HEK293T (cell line): ENCODE measurements at regions not wholly inside any gene's neighbourhood (a gene's known extent, or its start where the extent isn't known, plus 50 kb on each side); places are given as distances from the start of the nearest gene placed in this dataset.

ENCODE experiments used
- CTCF ChIA-PET: fragments of 350-600 bp; formaldehyde crosslinking; extraction: SDS; loops from one replicate; lab custom pipeline; 2021; ENCODE audit warnings: antibody characterized with exemption, inconsistent platforms; lab: Yijun Ruan, JAX
- POLR2A ChIA-PET: fragments of 350-600 bp; formaldehyde crosslinking; extraction: SDS; loops from one replicate; lab custom pipeline; 2020; ENCODE audit warnings: antibody characterized with exemption, inconsistent platforms; lab: Yijun Ruan, JAX
- DNase-seq: peaks from one replicate; pipeline ENCODE4 v3.0.0; 2012; ENCODE audit warnings: mixed read lengths; ENCODE audit errors: extremely low spot score
- ARNT ChIP-seq: fragments of 450-650 bp; IDR thresholded peaks from 2 replicates; pipeline ENCODE4 v1.6.1; 2017; ENCODE audit warnings: mild to moderate bottlenecking
- BHLHE40 ChIP-seq: fragments of 450-650 bp; IDR thresholded peaks from 2 replicates; pipeline ENCODE4 v1.6.1; 2016; ENCODE audit warnings: mild to moderate bottlenecking, moderate library complexity, borderline replicate concordance
- CTBP1 ChIP-seq: fragments of 450-650 bp; IDR thresholded peaks from 2 replicates; pipeline ENCODE4 v1.6.1; 2016; ENCODE audit warnings: borderline replicate concordance
- ELF4 ChIP-seq: fragments of 450-650 bp; IDR thresholded peaks from 2 replicates; pipeline ENCODE4 v1.6.1; 2017; ENCODE audit warnings: antibody characterized with exemption
- FOXA1 ChIP-seq: fragments of 450-650 bp; IDR thresholded peaks from 2 replicates; pipeline ENCODE4 v1.6.1; 2016; ENCODE audit warnings: mild to moderate bottlenecking
- FOXK2 ChIP-seq: fragments of 450-650 bp; IDR thresholded peaks from 2 replicates; pipeline ENCODE4 v1.6.1; 2016; ENCODE audit warnings: mild to moderate bottlenecking
- FOXM1 ChIP-seq: fragments of 450-650 bp; IDR thresholded peaks from 2 replicates; pipeline ENCODE4 v1.6.1; 2017; ENCODE audit warnings: mild to moderate bottlenecking, borderline replicate concordance
- HDGF ChIP-seq: fragments of 450-650 bp; IDR thresholded peaks from 2 replicates; pipeline ENCODE4 v1.6.1; 2017; ENCODE audit warnings: antibody characterized with exemption, borderline replicate concordance
- L3MBTL2 ChIP-seq: fragments of 450-650 bp; conservative IDR thresholded peaks from 2 replicates; pipeline ENCODE4 v1.6.1; 2016; ENCODE audit warnings: mild to moderate bottlenecking
- LEF1 ChIP-seq: fragments of 450-650 bp; IDR thresholded peaks from 2 replicates; pipeline ENCODE4 v1.6.1; 2017; ENCODE audit warnings: mild to moderate bottlenecking, borderline replicate concordance
- NFRKB ChIP-seq: fragments of 450-650 bp; IDR thresholded peaks from 2 replicates; pipeline ENCODE4 v1.6.1; 2016; ENCODE audit warnings: mild to moderate bottlenecking, moderate library complexity
- PKNOX1 ChIP-seq: fragments of 450-650 bp; IDR thresholded peaks from 2 replicates; pipeline ENCODE4 v1.6.1; 2016
- SP1 ChIP-seq: fragments of 450-650 bp; IDR thresholded peaks from 2 replicates; pipeline ENCODE4 v1.6.1; 2017
- SUZ12 ChIP-seq: fragments of 450-650 bp; IDR thresholded peaks from 2 replicates; pipeline ENCODE4 v1.6.1; 2016; ENCODE audit warnings: mild to moderate bottlenecking
- TARDBP ChIP-seq: fragments of 450-650 bp; IDR thresholded peaks from 2 replicates; pipeline ENCODE4 v1.6.1; 2016
- ZNF384 ChIP-seq: fragments of 450-650 bp; IDR thresholded peaks from 2 replicates; pipeline ENCODE4 v1.6.1; 2016

GRCh38 chr21:23522751-23523150 lies 2084.5 kb downstream of the MRPL39 start:
- ChIA-PET CTCF (no interaction called here), POLR2A (no interaction called here)
- TF ChIP-seq ZNF384, result no peak
- TF ChIP-seq FOXK2, result no peak
- TF ChIP-seq PKNOX1, result no peak
- no peak for TF ChIP-seq ELF4
- TF ChIP-seq BHLHE40, result no peak
- no peak for TF ChIP-seq NFRKB
- TF ChIP-seq ARNT, result no peak
- TF ChIP-seq HDGF, result no peak
- TF ChIP-seq FOXM1, result no peak
- DNase-seq, result no peak

GRCh38 chr21:23507501-23507900 lies 2099.8 kb downstream of the MRPL39 start:
- CTCF ChIA-PET, result no interaction called here
- no peak for DNase-seq
- POLR2A ChIA-PET, result no interaction called here
- TF ChIP-seq CTBP1, result no peak
- no peak for TF ChIP-seq L3MBTL2
- TF ChIP-seq TARDBP, result no peak
- no peak for TF ChIP-seq ARNT
- TF ChIP-seq LEF1, result no peak
- no peak for TF ChIP-seq ZNF384
- no peak for TF ChIP-seq SP1
- TF ChIP-seq HDGF, result no peak
- no peak for TF ChIP-seq NFRKB

- TF ChIP-seq FOXM1, result no peak
- no peak for TF ChIP-seq ARNT
- no peak for TF ChIP-seq FOXA1
- TF ChIP-seq L3MBTL2, result no peak
- no peak for TF ChIP-seq NFRKB
- no peak for TF ChIP-seq SUZ12
- no peak for TF ChIP-seq PKNOX1
- no peak for TF ChIP-seq ZNF384
- no peak for TF ChIP-seq HDGF
- no peak for TF ChIP-seq ELF4
- no peak for TF ChIP-seq SP1
- TF ChIP-seq BHLHE40, result no peak
- ChIA-PET POLR2A (no interaction called here), CTCF (no interaction called here)
- DNase-seq, result no peak
These were observed 2110.6 kb downstream of the MRPL39 start for GRCh38 chr21:23496729-23497128.

- POLR2A ChIA-PET, result no interaction called here
- TF ChIP-seq FOXM1 (no peak), SP1 (no peak), FOXK2 (no peak), NFRKB (no peak), BHLHE40 (no peak), HDGF (no peak), TARDBP (no peak), PKNOX1 (no peak), FOXA1 (no peak), ELF4 (no peak), SUZ12 (no peak), L3MBTL2 (no peak)
- CTCF ChIA-PET, result no interaction called here
- DNase-seq, result no peak
These were observed 2119.0 kb downstream of the MRPL39 start for GRCh38 chr21:23488245-23488644.

GRCh38 chr21:23480591-23481270 lies 2126.6 kb downstream of the MRPL39 start:
- POLR2A ChIA-PET, result no interaction called here
- CTCF ChIA-PET, result no interaction called here
- no peak for TF ChIP-seq TARDBP
- no peak for TF ChIP-seq ZNF384
- TF ChIP-seq ARNT, result no peak
- TF ChIP-seq PKNOX1, result no peak
- no peak for TF ChIP-seq HDGF
- no peak for TF ChIP-seq FOXM1
- TF ChIP-seq FOXK2, result no peak
- no peak for TF ChIP-seq CTBP1
- no peak for TF ChIP-seq BHLHE40
- no peak for TF ChIP-seq LEF1
- no peak for TF ChIP-seq SP1
- TF ChIP-seq ELF4, result no peak
- TF ChIP-seq SUZ12, result no peak
- no peak for TF ChIP-seq NFRKB
- TF ChIP-seq L3MBTL2, result no peak
- TF ChIP-seq FOXA1, result no peak
- no peak for DNase-seq

GRCh38 chr21:23478381-23478780 lies 2128.9 kb downstream of the MRPL39 start:
- ChIA-PET POLR2A (no interaction called here), CTCF (no interaction called here)
- TF ChIP-seq TARDBP (no peak), ELF4 (no peak), SP1 (no peak), FOXK2 (no peak), FOXM1 (no peak), PKNOX1 (no peak), HDGF (no peak), CTBP1 (no peak), ZNF384 (no peak), FOXA1 (no peak), NFRKB (no peak), SUZ12 (no peak), ARNT (no peak), LEF1 (no peak), L3MBTL2 (no peak), BHLHE40 (no peak)
- no peak for DNase-seq
